GM23338 (cell line): ENCODE measurements at regions not wholly inside any gene's neighbourhood (a gene's known extent, or its start where the extent isn't known, plus 50 kb on each side); places are given as distances from the start of the nearest gene placed in this dataset.

Experiments used
- ATAC-seq: fragments of 200-7000 bp; cut with Tn5 transposase; 3 replicates; pipeline ENCODE4 v1.9.1; 2020
- DNase-seq: peaks from one replicate; pipeline ENCODE4 v3.0.0-alpha.2; 2015; ENCODE audit warnings: low spot score
- H2AFZ ChIP-seq: fragments of 200-600 bp; sonication (generic); 2 replicates; pipeline ENCODE4 v1.8.0; 2016; ENCODE audit warnings: antibody characterized with exemption, mild to moderate bottlenecking, moderate library complexity
- H3F3A ChIP-seq: fragments of 200-600 bp; sonication (generic); replicated peaks from 2 replicates; pipeline ENCODE4 v1.8.0; 2017; ENCODE audit warnings: antibody characterized with exemption, mixed run types, low read depth
- H3K27ac ChIP-seq: fragments of 200-600 bp; sonication (generic); 2 replicates; pipeline ENCODE4 v1.6.1; 2016; ENCODE audit warnings: low read depth
- H3K27me3 ChIP-seq: fragments of 200-600 bp; sonication (generic); 2 replicates; pipeline ENCODE4 v1.8.0; 2016; ENCODE audit warnings: mild to moderate bottlenecking, mixed run types, moderate library complexity; ENCODE audit not compliant: insufficient read depth
- H3K36me3 ChIP-seq: fragments of 200-600 bp; sonication (generic); 2 replicates; pipeline ENCODE4 v1.8.0; 2016; ENCODE audit warnings: mild to moderate bottlenecking; ENCODE audit not compliant: insufficient read depth
- H3K4me1 ChIP-seq: fragments of 200-600 bp; sonication (generic); 2 replicates; pipeline ENCODE4 v1.8.0; 2016; ENCODE audit warnings: mild to moderate bottlenecking, moderate library complexity; ENCODE audit not compliant: insufficient read depth
- H3K4me2 ChIP-seq: fragments of 200-600 bp; sonication (generic); 2 replicates; pipeline ENCODE4 v1.7.1; 2017; ENCODE audit warnings: mixed run types
- H3K4me3 ChIP-seq: fragments of 200-600 bp; sonication (generic); 2 replicates; pipeline ENCODE4 v1.6.1; 2016; ENCODE audit warnings: mixed run types
- H3K79me2 ChIP-seq: fragments of 200-600 bp; sonication (generic); replicated peaks from 2 replicates; pipeline ENCODE4 v1.8.0; 2017; ENCODE audit warnings: mild to moderate bottlenecking; ENCODE audit not compliant: insufficient read depth
- H3K9me2 ChIP-seq: fragments of 200-600 bp; sonication (generic); 2 replicates; pipeline ENCODE4 v1.8.0; 2017; ENCODE audit not compliant: insufficient read depth
- H4K20me1 ChIP-seq: fragments of 200-600 bp; sonication (generic); replicated peaks from 2 replicates; pipeline ENCODE4 v1.8.0; 2017; ENCODE audit warnings: mild to moderate bottlenecking; ENCODE audit not compliant: insufficient read depth
- H3K27ac Mint-ChIP-seq: 2 replicates; pipeline ENCODE4 v1.8.0; 2020; ENCODE audit warnings: inconsistent platforms, mild to moderate bottlenecking, moderate library complexity, mixed read lengths
- H3K27me3 Mint-ChIP-seq: 3 replicates; pipeline ENCODE4 v1.8.0; 2022; ENCODE audit warnings: low read depth, mild to moderate bottlenecking, moderate library complexity, mixed read lengths, inconsistent platforms; ENCODE audit not compliant: insufficient read depth, poor library complexity
- H3K36me3 Mint-ChIP-seq: 3 replicates; pipeline ENCODE4 v1.8.0; 2021; ENCODE audit warnings: low read depth, mild to moderate bottlenecking, inconsistent platforms, moderate library complexity, mixed read lengths
- H3K4me1 Mint-ChIP-seq: 3 replicates; pipeline ENCODE4 v1.8.0; 2020; ENCODE audit warnings: mild to moderate bottlenecking, inconsistent platforms, mixed read lengths
- H3K4me3 Mint-ChIP-seq: 3 replicates; pipeline ENCODE4 v1.8.0; 2021; ENCODE audit warnings: moderate library complexity, mild to moderate bottlenecking, inconsistent platforms, mixed read lengths
- H3K9me3 Mint-ChIP-seq: 3 replicates; pipeline ENCODE4 v1.8.0; 2020; ENCODE audit warnings: moderate library complexity, mild to moderate bottlenecking, inconsistent platforms, mixed read lengths
- CREB1 ChIP-seq: fragments of 250-450 bp; sonication (Bioruptor Pico); IDR thresholded peaks from 2 replicates; pipeline ENCODE4 v1.5.0; 2020; ENCODE audit warnings: low read depth, mild to moderate bottlenecking, moderate library complexity
- CTCF ChIP-seq, 2 experiments: fragments of 200-600 bp in 1 of 2; sonication (generic) in 1 of 2; conservative IDR thresholded peaks; 2 replicates each; pipeline versions ENCODE4 v1.5.1 to v1.6.1; 2016 to 2017; ENCODE audit warnings: antibody characterized with exemption in 2 of 2, low read depth in 2 of 2, mild to moderate bottlenecking in 2 of 2, moderate library complexity in 1 of 2
- ETS1 ChIP-seq: IDR thresholded peaks from 2 replicates; pipeline ENCODE4 v1.6.1; 2016; ENCODE audit warnings: antibody characterized with exemption
- EZH2 ChIP-seq: fragments of 200-600 bp; sonication (generic); IDR thresholded peaks from one replicate; pipeline ENCODE4 v1.8.0; 2017; ENCODE audit warnings: antibody characterized with exemption, mild to moderate bottlenecking, low read depth; ENCODE audit not compliant: unreplicated experiment
- EZH2phosphoT487 ChIP-seq: fragments of 200-600 bp; sonication (generic); IDR thresholded peaks from one replicate; pipeline ENCODE4 v1.8.1; 2018; ENCODE audit warnings: antibody characterized with exemption; ENCODE audit not compliant: unreplicated experiment
- JUNB ChIP-seq: IDR thresholded peaks from one replicate; pipeline ENCODE4 v1.6.1; 2016; ENCODE audit warnings: antibody characterized with exemption; ENCODE audit not compliant: unreplicated experiment
- POLR2AphosphoS5 ChIP-seq: IDR thresholded peaks from 2 replicates; pipeline ENCODE4 v1.6.1; 2016; ENCODE audit warnings: antibody characterized with exemption, low read depth
- REST ChIP-seq: IDR thresholded peaks from one replicate; pipeline ENCODE4 v1.6.1; 2018; ENCODE audit warnings: antibody characterized with exemption; ENCODE audit not compliant: unreplicated experiment
- STAT1 ChIP-seq: IDR thresholded peaks from one replicate; pipeline ENCODE4 v1.6.1; 2016; ENCODE audit warnings: antibody characterized with exemption; ENCODE audit not compliant: unreplicated experiment
- ZNF331 ChIP-seq: fragments of 250-450 bp; sonication (Bioruptor Pico); IDR thresholded peaks from 2 replicates; pipeline ENCODE4 v1.5.0; 2020; ENCODE audit warnings: low read depth, mild to moderate bottlenecking, moderate library complexity

- no peak overlapping the region for H2AFZ ChIP-seq
- no peak for ATAC-seq
- Mint-ChIP-seq H3K27me3 (peaks cover 8% of the 10 kb centered on the region), H3K4me3 (no peak overlapping the region), H3K4me1 (peaks cover 8% of the 10 kb centered on the region; the same call in 2 of the 3 replicates), H3K9me3 (peaks cover 3% of the 10 kb centered on the region; the same call in 2 of the 3 replicates), H3K36me3 (0 out of 3 replicates have a peak, but pooled peaks cover 3% of the 10 kb centered on the region), H3K27ac (no peak overlapping the region)
- no peak overlapping the region for H3K27ac ChIP-seq
- H3K36me3 ChIP-seq = no peaks in the 10 kb centered on the region
- H3K4me2 ChIP-seq = no peak overlapping the region
- DNase-seq = no peak
- TF ChIP-seq ETS1 (no peak), EZH2phosphoT487 (no peak), CTCF (conservative IDR thresholded peaks at IDR 0.05; ENCODE audit: low read depth in 2 of 2) (no peak), CREB1 (CRISPR knock-in tag) (no peak), ZNF331 (CRISPR knock-in tag) (no peak)
- H3K4me3 ChIP-seq = no peak overlapping the region
- H3K4me1 ChIP-seq = no peaks in the 10 kb centered on the region
- H3K27me3 ChIP-seq = no peaks in the 10 kb centered on the region
- H3F3A ChIP-seq = no peaks in the 10 kb centered on the region
- H3K9me2 ChIP-seq = no peaks in the 10 kb centered on the region
- H4K20me1 ChIP-seq = peaks cover 6% of the 10 kb centered on the region
- no peaks in the 10 kb centered on the region for H3K79me2 ChIP-seq
Measured at GRCh38 chr16:85413691-85414663, 199.1 kb upstream of the GSE1 start.

- Histone ChIP-seq H3K4me3 (no peak overlapping the region), H3K27ac (no peak overlapping the region), H3K27me3 (no peaks in the 10 kb centered on the region), H3K4me1 (no peaks in the 10 kb centered on the region), H3K9me2 (no peaks in the 10 kb centered on the region), H3K79me2 (no peaks in the 10 kb centered on the region), H3K36me3 (no peaks in the 10 kb centered on the region), H3K4me2 (no peak overlapping the region), H4K20me1 (peaks cover 6% of the 10 kb centered on the region), H3F3A (no peaks in the 10 kb centered on the region), H2AFZ (no peak overlapping the region)
- DNase-seq (no peak), ATAC-seq (no peak)
- Mint-ChIP-seq H3K27me3 (peaks cover 12% of the 10 kb centered on the region), H3K4me1 (peaks cover 8% of the 10 kb centered on the region; the same call in 2 of the 3 replicates), H3K9me3 (peaks cover 3% of the 10 kb centered on the region; the same call in 2 of the 3 replicates), H3K4me3 (no peak overlapping the region), H3K36me3 (0 out of 3 replicates have a peak, but pooled peaks cover 3% of the 10 kb centered on the region), H3K27ac (no peak overlapping the region)
- TF ChIP-seq JUNB = no peak
- no peak for TF ChIP-seq EZH2
- TF ChIP-seq REST = no peak
- TF ChIP-seq POLR2AphosphoS5 = no peak
- no peak for TF ChIP-seq CREB1 (CRISPR knock-in tag)
- TF ChIP-seq STAT1 = no peak
- no peak for TF ChIP-seq CTCF (conservative IDR thresholded peaks at IDR 0.05; ENCODE audit: low read depth in 2 of 2)
- no peak for TF ChIP-seq ZNF331 (CRISPR knock-in tag)
Measured at GRCh38 chr16:85415196-85416090, 197.7 kb upstream of the GSE1 start.
